ENCODE measurements at regions not wholly inside any gene's neighbourhood (a gene's known extent, or its start where the extent isn't known, plus 50 kb on each side); places are given as distances from the start of the nearest gene placed in this dataset.
A peak's percentile ranks its signal among the peaks of the same experiment; 100 is the strongest.
"Not testable (repeated sequence)": the region's sequence is repeated elsewhere in the genome, so short reads cannot be mapped to it uniquely, and the experiment has no call there.

DNA sequence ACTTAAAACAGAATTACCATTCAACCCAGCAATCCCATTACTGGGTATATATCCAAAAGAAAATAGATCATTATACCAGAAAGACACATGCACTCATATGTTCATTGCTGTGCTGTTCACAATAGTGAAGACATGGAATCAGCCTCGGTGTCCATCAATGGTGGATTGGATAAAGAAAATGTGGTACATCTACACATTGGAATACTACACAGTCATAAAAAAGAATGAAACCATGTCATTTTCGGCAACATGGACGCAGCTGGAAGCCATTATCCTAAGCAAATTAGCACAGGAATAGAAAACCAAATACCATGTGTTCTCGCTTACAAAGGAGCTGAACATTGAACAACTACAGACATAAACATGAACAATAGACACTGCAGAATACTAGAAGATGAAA, 244.8 kb upstream of the PROX1 start:
- DNase-seq, result no peak

DNA sequence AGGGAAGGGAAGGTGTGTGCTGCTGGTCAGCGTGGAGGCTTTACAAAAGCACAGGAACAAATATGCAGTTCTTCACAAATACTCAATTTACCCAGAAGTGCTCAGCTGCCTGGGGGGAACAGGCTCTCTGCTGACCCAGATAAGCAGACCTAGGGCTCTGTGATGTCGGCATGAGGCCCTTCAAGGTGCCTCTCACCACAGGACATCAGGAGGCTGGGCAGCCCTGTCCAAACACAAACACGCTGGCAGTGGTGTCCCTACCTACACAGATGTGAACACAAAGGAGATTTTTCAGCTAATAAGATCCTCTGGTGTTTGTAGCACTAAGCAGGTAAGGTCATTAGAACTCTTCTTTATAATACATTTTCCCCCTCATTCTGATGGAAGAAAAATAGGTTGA, 243.0 kb upstream of the PROX1 start:
- DNase-seq, result no peak

DNA sequence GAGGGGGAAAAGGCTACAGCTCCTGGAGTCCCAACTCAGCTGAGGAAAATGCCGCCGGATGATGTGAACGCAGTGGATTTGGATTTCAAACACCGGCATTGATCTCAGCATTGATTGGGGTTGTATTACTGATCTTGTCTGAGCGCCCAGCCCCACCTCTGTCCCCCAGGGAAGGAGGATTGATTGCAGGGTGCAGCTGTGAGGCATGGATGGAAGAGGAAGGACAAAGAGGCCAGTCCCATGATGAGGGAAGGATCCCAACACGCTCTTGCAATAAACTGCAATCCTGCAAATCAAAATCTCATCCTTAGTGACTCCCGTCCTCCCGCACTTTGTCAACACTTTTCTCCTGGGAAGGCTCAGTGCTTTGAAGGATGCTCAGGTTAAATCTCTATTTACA, 242.3 kb upstream of the PROX1 start:
- DNase-seq, result no peak

GRCh38 chr1:213749558-213749957, 238.2 kb upstream of the PROX1 start:
- no peak for DNase-seq

- no peak for DNase-seq
Observed at GRCh38 chr1:213750231-213751063, 237.3 kb upstream of the PROX1 start.

DNA sequence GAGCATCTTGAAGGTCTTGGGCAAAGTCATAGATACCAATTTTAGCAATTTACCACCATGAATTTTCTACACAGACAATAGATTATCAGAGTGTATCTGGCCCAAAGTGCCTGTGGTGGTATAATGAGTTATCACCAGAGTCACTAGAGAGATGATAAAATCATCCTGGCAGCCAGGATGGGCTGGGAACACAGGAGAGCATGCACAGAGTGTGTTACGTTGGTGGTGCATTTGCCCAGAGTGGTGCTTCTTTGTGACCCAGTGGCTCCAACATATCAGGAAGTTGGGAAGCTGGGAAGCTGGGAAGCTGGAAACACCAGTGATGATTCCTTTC, 236.7 kb upstream of the PROX1 start:
- DNase-seq, result no peak

DNA sequence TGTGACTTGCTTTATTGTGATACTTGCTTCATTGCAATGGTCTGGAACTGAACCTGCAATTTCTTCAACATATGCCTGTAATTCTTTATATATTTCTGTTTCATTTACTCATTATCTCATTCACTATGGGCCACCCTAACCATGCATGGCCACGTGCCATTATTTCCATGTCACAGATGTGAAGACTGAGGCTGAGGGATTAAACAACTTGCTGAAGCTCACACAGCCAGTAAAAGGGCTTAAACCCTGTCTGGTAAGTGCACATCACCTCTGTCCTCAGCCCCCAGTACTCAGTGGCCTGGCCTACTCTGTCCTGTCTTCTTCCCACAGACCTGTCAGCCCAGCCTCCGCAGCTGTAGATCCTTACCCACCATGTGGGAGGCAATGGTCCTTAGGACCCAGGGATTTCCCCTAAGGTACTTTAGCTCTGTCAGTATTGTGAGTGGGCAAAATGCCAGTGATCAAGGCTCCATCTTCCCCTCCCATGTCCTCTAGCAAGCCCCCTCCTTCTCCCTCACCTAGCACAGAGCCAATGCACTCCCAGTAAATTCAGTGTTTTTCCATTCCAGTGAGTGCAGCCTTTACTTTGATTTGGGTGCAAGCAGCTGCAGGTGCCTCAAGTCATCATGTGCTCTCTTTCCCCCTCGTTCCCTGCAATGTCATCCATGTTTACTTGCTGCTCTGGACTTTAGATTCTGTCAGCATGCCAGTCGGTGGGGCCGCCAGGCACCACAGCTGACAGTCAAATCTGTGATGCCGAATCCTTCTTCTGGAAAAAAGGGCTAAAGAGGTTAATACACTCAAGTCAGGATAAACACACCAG, 228.2 kb upstream of the PROX1 start:
- no peak for DNase-seq

DNA sequence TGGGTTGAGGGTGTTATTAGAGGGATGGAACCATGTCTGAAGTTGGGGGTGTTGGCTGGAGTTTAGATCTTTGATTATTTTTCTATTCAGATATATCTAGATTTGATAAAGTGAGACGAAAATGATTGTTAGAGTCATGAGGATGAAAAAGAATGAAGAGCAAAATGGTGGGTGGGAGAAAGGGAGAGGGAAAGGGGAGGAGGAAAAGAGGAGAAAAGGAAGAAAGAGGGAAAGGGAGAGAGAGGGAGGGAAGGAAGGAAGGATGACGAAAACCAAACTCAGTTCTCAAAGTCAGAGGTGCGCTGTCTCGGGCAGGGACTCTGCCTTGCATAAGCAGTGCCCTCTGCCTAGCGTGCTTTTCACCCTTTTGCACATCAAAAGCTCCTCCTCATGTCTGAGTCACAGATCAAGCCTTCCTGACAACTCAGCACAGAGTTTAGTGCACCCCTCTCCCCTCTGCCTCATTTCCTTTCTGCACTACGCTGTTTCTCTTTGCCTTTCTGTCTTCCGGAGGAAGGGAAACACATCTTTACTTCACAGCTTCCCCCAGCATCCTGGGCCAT, 225.8 kb upstream of the PROX1 start:
- no peak for DNase-seq

- DNase-seq, result no peak
Observed at GRCh38 chr1:213767683-213768082, 220.1 kb upstream of the PROX1 start.

DNA sequence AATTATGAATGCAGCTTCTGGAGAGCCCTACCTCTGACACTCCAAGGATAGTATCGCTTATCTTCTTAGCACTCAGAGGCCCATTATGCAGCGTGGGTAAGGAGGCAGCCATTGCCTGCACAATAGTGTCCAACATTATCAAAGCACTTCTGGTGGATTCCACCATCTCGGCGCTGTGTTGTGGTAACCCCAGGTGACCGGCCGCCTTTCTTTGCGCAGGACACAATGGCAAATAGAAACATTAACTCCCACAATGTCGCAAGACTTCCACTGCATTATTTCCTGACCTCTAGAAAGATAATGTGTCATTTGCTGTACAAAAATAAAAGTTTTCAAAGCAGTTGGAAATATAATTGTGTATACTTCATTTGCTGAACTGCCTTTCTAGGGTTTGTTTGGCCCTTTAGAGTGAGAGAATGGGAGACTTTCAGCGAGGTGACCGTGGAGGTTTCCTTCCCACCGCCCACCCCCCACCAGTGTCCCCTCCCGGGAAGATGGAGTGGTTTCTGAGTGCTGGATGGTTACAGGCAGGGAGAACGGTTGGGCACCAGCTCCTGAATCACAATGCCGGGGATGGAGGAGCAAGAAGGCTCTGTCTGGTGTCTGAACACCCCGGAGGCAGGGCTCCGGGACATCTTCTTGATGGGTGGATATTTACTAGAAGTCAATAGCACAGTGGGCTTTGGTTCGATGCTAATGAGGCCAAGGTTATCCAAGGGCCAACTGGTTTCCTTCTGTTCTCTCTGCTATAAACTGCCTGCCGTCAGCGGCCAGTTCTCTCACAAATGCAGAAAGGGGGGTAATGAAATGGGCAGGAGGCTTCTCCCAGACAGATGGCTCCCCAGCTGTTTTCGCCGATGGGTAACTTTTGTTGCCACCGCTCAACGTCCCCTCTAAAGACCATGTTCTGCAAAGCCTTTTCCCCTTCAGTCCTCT, 215.4 kb upstream of the PROX1 start:
- no peak for DNase-seq

GRCh38 chr1:213773975-213774374, 213.8 kb upstream of the PROX1 start:
- no peak for DNase-seq

DNA sequence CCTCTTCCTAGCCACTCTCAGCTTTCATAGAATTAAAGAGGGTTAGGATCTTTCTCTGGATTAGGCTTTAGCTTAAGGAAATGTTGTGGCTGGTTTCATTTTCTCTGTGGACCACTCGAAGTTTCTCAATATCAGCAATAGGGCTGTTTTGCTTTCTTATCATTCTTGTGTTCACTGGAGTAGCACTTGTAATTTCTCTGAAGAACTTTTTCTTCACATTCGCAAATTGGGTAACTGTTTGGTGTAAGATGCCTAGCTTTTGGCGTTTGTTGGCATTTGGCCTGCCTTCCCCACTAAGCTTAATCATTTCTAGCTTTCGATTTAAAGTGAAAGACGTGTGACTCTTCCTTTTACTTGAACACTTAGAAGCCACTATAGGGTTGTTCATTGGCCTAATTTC, 210.8 kb upstream of the PROX1 start:
- no peak for DNase-seq

DNA sequence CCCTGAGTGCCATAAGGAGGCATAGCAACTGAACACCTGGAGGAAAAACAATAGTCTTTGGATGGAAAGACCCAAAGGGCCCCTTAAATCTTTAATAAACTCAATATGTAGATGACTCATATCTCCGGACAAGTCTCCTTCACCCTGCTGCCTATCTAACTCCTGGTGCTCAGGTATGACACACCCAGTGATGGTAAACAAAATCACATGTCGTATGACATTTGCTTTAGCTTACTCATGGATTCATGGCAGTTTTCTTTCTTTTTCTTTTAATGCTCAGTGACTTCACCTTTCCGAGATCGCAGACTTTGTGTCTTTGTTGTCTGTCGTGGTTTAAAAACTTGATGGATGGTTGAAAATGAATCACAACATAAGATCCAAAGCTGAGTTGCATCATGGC, 208.5 kb upstream of the PROX1 start:
- DNase-seq, result no peak

DNA sequence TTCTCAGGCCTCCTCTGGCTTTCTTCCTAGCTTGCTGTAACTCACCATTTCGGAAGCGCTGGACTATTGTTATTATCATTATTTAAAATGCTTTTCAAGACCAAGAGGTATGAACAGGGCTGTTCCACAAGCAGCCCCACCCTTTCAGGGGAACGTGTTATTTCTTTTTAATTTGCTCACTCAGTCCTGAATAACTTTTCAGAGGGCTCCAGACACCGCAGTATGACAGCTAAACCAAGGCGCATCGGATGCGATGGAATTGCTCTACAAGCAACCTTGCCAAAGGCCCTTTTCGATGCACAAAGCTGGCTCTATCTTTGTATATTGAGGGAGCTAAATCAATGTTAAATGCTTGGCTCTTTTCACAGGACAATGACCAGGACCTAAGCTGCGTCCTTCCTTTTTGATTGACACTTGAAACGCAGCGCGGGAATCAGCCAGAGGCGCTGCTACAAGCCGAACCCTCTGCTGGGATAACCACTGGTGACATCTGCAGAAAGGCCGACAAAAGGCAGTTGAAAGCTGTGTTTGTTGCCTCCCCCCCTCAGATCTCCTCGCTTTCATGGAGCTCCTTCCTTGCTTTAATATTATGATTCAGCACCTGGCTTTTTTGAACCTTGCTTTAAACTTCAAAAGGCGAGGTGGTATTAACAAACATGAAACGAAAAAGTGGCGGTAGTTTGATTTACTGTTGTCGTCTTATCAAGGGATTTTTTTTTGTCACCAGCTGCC, 204.7 kb upstream of the PROX1 start:
- no peak for DNase-seq

DNA sequence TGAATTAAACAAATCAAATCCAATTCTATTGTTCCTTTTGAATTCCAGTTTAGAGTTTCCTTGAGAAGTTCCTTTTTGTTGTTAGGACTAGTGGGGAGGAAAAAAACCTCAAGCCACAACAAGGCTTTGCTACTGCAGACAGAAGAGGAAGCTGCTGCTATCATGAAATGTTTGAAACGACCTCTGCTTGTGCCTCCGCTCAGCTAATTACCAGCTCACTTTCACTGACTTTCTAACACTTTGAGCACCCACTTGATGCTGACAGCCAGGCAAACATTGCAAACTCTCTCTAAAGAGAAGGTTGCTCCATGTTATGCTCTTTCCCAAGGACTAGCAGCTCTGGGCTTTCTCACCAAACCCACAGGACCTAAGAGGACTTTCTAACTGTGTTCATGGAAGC, 203.9 kb upstream of the PROX1 start:
- peak; percentile 53 for DNase-seq

DNA sequence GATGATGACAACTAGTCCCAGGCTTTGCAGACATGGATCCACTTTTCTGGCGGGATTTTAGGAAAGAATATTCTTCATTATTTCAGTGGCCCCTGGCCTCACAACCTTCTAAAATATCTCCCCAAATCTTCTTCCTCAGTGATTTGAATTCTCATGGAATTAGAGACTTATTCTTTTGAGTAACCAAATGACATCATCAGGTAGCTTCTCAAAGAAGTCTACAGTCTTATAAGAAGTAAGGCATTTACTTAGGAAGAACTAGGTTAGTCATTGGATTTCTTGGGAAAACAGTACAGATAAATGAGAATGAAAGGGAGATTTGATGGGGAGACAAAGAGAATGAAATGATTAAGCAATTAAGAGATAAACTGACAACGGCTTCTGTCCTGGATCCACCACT, 201.1 kb upstream of the PROX1 start:
- no peak for DNase-seq

- DNase-seq, result no peak
Observed at GRCh38 chr1:213790565-213790964, 197.2 kb upstream of the PROX1 start.

DNA sequence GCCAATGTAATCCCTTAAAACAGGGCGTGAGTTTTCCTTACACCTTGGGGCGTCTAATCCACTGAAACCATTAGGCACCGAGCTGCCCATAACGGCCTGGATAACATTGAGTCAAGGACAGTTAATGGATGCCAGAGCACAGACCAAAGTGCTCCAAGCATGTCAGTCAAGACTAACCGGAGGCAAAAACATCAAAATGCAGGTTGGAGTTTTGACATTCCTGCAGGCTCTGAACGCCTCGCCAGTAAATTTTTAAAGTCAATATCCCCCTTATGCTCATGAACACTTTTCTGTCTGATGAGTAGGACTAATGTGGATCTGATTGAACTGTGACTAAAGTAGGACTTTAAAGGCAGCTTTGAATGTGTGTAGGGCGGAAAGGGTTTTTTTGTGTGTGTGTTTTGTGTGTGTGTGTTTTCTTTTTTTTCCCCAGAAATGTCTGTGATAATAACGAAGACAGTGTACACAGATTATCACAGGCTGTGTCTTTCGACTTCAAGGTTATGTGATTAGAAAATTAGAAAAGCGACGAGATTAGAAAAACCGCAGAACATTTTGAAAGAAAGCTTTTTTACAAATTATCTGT, 194.2 kb upstream of the PROX1 start:
- no peak for DNase-seq

GRCh38 chr1:213796525-213796924, 191.2 kb upstream of the PROX1 start:
- DNase-seq, result no peak

DNA sequence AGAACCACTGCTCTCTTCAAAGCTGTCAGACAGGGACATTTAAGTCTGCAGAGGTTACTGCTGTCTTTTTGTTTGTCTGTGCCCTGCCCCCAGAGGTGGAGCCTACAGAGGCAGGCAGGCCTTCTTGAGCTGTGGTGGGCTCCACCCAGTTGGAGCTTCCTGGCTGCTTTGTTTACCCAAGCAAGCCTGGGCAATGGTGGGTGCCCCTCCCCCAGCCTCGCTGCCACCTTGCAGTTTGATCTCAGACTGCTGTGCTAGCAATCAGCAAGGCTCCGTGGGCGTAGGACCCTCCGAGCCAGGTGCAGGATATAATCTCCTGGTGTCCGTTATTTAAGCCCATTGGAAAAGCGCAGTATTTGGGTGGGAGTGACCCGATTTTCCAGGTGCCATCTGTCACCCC, 179.5 kb upstream of the PROX1 start:
- not testable (repeated sequence) for DNase-seq

GRCh38 chr1:213817156-213817555, 170.6 kb upstream of the PROX1 start:
- no peak for DNase-seq

Measured in GDM1 (cell line).